ENCODE measurements at regions not wholly inside any gene's neighbourhood (a gene's known extent, or its start where the extent isn't known, plus 50 kb on each side); places are given as distances from the start of the nearest gene placed in this dataset.

DNA sequence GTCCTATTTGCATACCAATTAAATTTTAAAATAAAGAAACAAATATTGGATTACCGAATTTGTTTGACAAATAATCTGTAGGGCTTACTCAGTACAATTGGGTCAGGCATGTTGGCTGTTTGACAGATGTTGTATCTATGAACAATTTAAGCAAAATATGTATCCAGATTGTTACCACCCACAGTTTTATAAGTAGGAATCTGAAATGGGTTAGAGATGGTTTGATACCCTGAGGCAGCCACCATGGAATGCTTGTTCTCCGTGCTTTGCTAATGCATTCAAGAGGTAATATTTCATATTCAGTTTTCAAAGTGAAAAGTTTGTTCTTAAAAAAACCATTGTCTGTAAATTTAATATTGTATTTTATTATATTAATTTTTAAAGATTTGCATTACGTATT is 285.1 kb upstream of the ARRDC3 start:
- no peaks in the 10 kb centered on the region for H3K9me3 ChIP-seq (ENCODE audit: insufficient read depth, low read depth, low read length)
- H3K4me1 ChIP-seq (ENCODE audit: insufficient read depth, low read length, poor library complexity, severe bottlenecking), result no peaks in the 10 kb centered on the region
- H4K20me1 ChIP-seq (ENCODE audit: insufficient read depth, low read length, poor library complexity, severe bottlenecking), result no peaks in the 10 kb centered on the region
- H3F3A ChIP-seq (ENCODE audit: low read depth), result no peaks in the 10 kb centered on the region
- H3K36me3 ChIP-seq (ENCODE audit: insufficient read depth, low read length), result no peaks in the 10 kb centered on the region
- no peaks in the 10 kb centered on the region for H3K27me3 ChIP-seq (ENCODE audit: insufficient read depth, low read length, poor library complexity, severe bottlenecking)
- H3K4me2 ChIP-seq (ENCODE audit: low read depth, low read length, poor library complexity, severe bottlenecking), result no peak overlapping the region
- no peak overlapping the region for H2AFZ ChIP-seq (ENCODE audit: low read length)
- H3K4me3 ChIP-seq (ENCODE audit: low read length, poor library complexity, severe bottlenecking), result no peak overlapping the region
- no peaks in the 10 kb centered on the region for H3K9me2 ChIP-seq (replicated peaks; ENCODE audit: low read depth, low read length)
- no peaks in the 10 kb centered on the region for H3K79me2 ChIP-seq (ENCODE audit: insufficient read depth, low read length)
- no peak overlapping the region for H3K9ac ChIP-seq (ENCODE audit: low read depth, low read length, poor library complexity, severe bottlenecking)
- TF ChIP-seq CTCF (conservative IDR thresholded peaks at IDR 0.05; ENCODE audit: low read length) (no peak), EZH2phosphoT487 (IDR thresholded peaks at IDR 0.05; ENCODE audit: borderline replicate concordance) (no peak)

DNA sequence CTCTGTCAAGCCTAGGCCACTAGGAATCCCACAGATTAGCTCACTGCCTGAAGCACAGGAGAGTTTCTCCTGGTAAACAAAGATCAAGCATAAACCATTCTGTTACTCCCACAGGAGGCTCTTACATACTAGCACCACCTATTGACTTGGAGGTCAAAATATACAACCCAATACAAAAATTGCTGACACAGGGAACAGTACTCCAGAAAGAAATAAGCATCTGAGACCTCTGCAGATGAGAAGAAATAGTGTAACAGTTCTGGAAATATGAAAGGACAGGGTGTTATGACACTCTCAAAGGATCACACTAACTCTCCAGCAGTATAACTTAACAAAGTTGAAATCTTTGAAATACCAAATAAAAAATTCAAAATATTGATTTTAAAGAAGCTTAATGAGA is 269.6 kb upstream of the ARRDC3 start:
- H3K9me2 ChIP-seq (replicated peaks; ENCODE audit: low read depth, low read length), result no peaks in the 10 kb centered on the region
- no peak overlapping the region for H3K4me3 ChIP-seq (ENCODE audit: low read length, poor library complexity, severe bottlenecking)
- no peaks in the 10 kb centered on the region for H3K9me3 ChIP-seq (ENCODE audit: insufficient read depth, low read depth, low read length)
- no peaks in the 10 kb centered on the region for H3K36me3 ChIP-seq (ENCODE audit: insufficient read depth, low read length)
- no peaks in the 10 kb centered on the region for H4K20me1 ChIP-seq (ENCODE audit: insufficient read depth, low read length, poor library complexity, severe bottlenecking)
- H3K27me3 ChIP-seq (ENCODE audit: insufficient read depth, low read length, poor library complexity, severe bottlenecking), result no peaks in the 10 kb centered on the region
- H3K79me2 ChIP-seq (ENCODE audit: insufficient read depth, low read length), result no peaks in the 10 kb centered on the region
- no peak overlapping the region for H2AFZ ChIP-seq (ENCODE audit: low read length)
- no peak overlapping the region for H3K9ac ChIP-seq (ENCODE audit: low read depth, low read length, poor library complexity, severe bottlenecking)
- no peaks in the 10 kb centered on the region for H3K4me1 ChIP-seq (ENCODE audit: insufficient read depth, low read length, poor library complexity, severe bottlenecking)
- no peak overlapping the region for H3K4me2 ChIP-seq (ENCODE audit: low read depth, low read length, poor library complexity, severe bottlenecking)
- no peaks in the 10 kb centered on the region for H3F3A ChIP-seq (ENCODE audit: low read depth)
- no peak for TF ChIP-seq CTCF (conservative IDR thresholded peaks at IDR 0.05; ENCODE audit: low read length)
- TF ChIP-seq EZH2phosphoT487 (IDR thresholded peaks at IDR 0.05; ENCODE audit: borderline replicate concordance), result no peak

GRCh38 chr5:91651704-91652103 is 268.6 kb upstream of the ARRDC3 start:
- H3K4me3 ChIP-seq (ENCODE audit: low read length, poor library complexity, severe bottlenecking), result no peak overlapping the region
- H3F3A ChIP-seq (ENCODE audit: low read depth), result no peaks in the 10 kb centered on the region
- no peaks in the 10 kb centered on the region for H4K20me1 ChIP-seq (ENCODE audit: insufficient read depth, low read length, poor library complexity, severe bottlenecking)
- H3K27me3 ChIP-seq (ENCODE audit: insufficient read depth, low read length, poor library complexity, severe bottlenecking), result no peaks in the 10 kb centered on the region
- H3K79me2 ChIP-seq (ENCODE audit: insufficient read depth, low read length), result no peaks in the 10 kb centered on the region
- no peaks in the 10 kb centered on the region for H3K4me1 ChIP-seq (ENCODE audit: insufficient read depth, low read length, poor library complexity, severe bottlenecking)
- no peaks in the 10 kb centered on the region for H3K9me3 ChIP-seq (ENCODE audit: insufficient read depth, low read depth, low read length)
- no peak overlapping the region for H3K4me2 ChIP-seq (ENCODE audit: low read depth, low read length, poor library complexity, severe bottlenecking)
- TF ChIP-seq CTCF (conservative IDR thresholded peaks at IDR 0.05; ENCODE audit: low read length), result no peak
- H3K9me2 ChIP-seq (replicated peaks; ENCODE audit: low read depth, low read length), result no peaks in the 10 kb centered on the region
- no peaks in the 10 kb centered on the region for H3K36me3 ChIP-seq (ENCODE audit: insufficient read depth, low read length)
- no peak overlapping the region for H3K9ac ChIP-seq (ENCODE audit: low read depth, low read length, poor library complexity, severe bottlenecking)
- no peak overlapping the region for H2AFZ ChIP-seq (ENCODE audit: low read length)

Measured in Loucy (cell line).